ENCODE measurements at regions not wholly inside any gene's neighbourhood (a gene's known extent, or its start where the extent isn't known, plus 50 kb on each side); places are given as distances from the start of the nearest gene placed in this dataset.
"Not testable (repeated sequence)": the region's sequence is repeated elsewhere in the genome, so short reads cannot be mapped to it uniquely, and the experiment has no call there.

GRCh38 chr10:81207359-81207758, 667.6 kb upstream of the NRG3 start:
- not testable (repeated sequence) for H3K4me1 ChIP-seq (ENCODE audit: control insufficient read depth, insufficient read depth, low read length, unreplicated experiment); H3K27ac ChIP-seq (ENCODE audit: low read depth, low read length); H3K36me3 ChIP-seq (ENCODE audit: insufficient read depth, low read length); H3K27me3 ChIP-seq (ENCODE audit: insufficient read depth, low read length); H3K4me3 ChIP-seq (ENCODE audit: low read depth, low read length); H3K79me2 ChIP-seq (ENCODE audit: control insufficient read depth, insufficient read depth, low read length, unreplicated experiment); H2AFZ ChIP-seq (ENCODE audit: low read length, unreplicated experiment)

GRCh38 chr10:81213370-81213769, 661.6 kb upstream of the NRG3 start:
- Histone ChIP-seq H2AFZ (ENCODE audit: low read length, unreplicated experiment) (no peak overlapping the region), H3K27me3 (ENCODE audit: insufficient read depth, low read length) (no peaks in the 10 kb centered on the region), H3K79me2 (ENCODE audit: control insufficient read depth, insufficient read depth, low read length, unreplicated experiment) (no peaks in the 10 kb centered on the region), H3K27ac (ENCODE audit: low read depth, low read length) (no peak overlapping the region), H3K4me3 (ENCODE audit: low read depth, low read length) (no peak overlapping the region), H3K36me3 (ENCODE audit: insufficient read depth, low read length) (no peaks in the 10 kb centered on the region), H3K4me1 (ENCODE audit: control insufficient read depth, insufficient read depth, low read length, unreplicated experiment) (no peaks in the 10 kb centered on the region)

GRCh38 chr10:81215498-81215897, 659.5 kb upstream of the NRG3 start:
- H3K4me3 ChIP-seq (ENCODE audit: low read depth, low read length): no peak overlapping the region
- no peaks in the 10 kb centered on the region for H3K79me2 ChIP-seq (ENCODE audit: control insufficient read depth, insufficient read depth, low read length, unreplicated experiment)
- H3K4me1 ChIP-seq (ENCODE audit: control insufficient read depth, insufficient read depth, low read length, unreplicated experiment): no peaks in the 10 kb centered on the region
- no peak overlapping the region for H2AFZ ChIP-seq (ENCODE audit: low read length, unreplicated experiment)
- H3K27me3 ChIP-seq (ENCODE audit: insufficient read depth, low read length): no peaks in the 10 kb centered on the region
- H3K27ac ChIP-seq (ENCODE audit: low read depth, low read length): no peak overlapping the region
- H3K36me3 ChIP-seq (ENCODE audit: insufficient read depth, low read length): no peaks in the 10 kb centered on the region

GRCh38 chr10:81216949-81217348, 658.0 kb upstream of the NRG3 start:
- H3K4me3 ChIP-seq (ENCODE audit: low read depth, low read length): no peak overlapping the region
- H2AFZ ChIP-seq (ENCODE audit: low read length, unreplicated experiment): no peak overlapping the region
- H3K27me3 ChIP-seq (ENCODE audit: insufficient read depth, low read length): no peaks in the 10 kb centered on the region
- H3K4me1 ChIP-seq (ENCODE audit: control insufficient read depth, insufficient read depth, low read length, unreplicated experiment): no peaks in the 10 kb centered on the region
- no peak overlapping the region for H3K27ac ChIP-seq (ENCODE audit: low read depth, low read length)
- no peaks in the 10 kb centered on the region for H3K36me3 ChIP-seq (ENCODE audit: insufficient read depth, low read length)
- H3K79me2 ChIP-seq (ENCODE audit: control insufficient read depth, insufficient read depth, low read length, unreplicated experiment): no peaks in the 10 kb centered on the region

- Histone ChIP-seq H3K4me1 (ENCODE audit: control insufficient read depth, insufficient read depth, low read length, unreplicated experiment) (no peaks in the 10 kb centered on the region), H2AFZ (ENCODE audit: low read length, unreplicated experiment) (no peak overlapping the region), H3K36me3 (ENCODE audit: insufficient read depth, low read length) (no peaks in the 10 kb centered on the region), H3K27me3 (ENCODE audit: insufficient read depth, low read length) (no peaks in the 10 kb centered on the region), H3K27ac (ENCODE audit: low read depth, low read length) (no peak overlapping the region), H3K79me2 (ENCODE audit: control insufficient read depth, insufficient read depth, low read length, unreplicated experiment) (no peaks in the 10 kb centered on the region), H3K4me3 (ENCODE audit: low read depth, low read length) (no peak overlapping the region)
Measured at GRCh38 chr10:81218307-81218706, 656.7 kb upstream of the NRG3 start.

GRCh38 chr10:81219758-81220157, 655.2 kb upstream of the NRG3 start:
- H3K36me3 ChIP-seq (ENCODE audit: insufficient read depth, low read length): no peaks in the 10 kb centered on the region
- H3K4me3 ChIP-seq (ENCODE audit: low read depth, low read length): no peak overlapping the region
- H3K79me2 ChIP-seq (ENCODE audit: control insufficient read depth, insufficient read depth, low read length, unreplicated experiment): no peaks in the 10 kb centered on the region
- H3K4me1 ChIP-seq (ENCODE audit: control insufficient read depth, insufficient read depth, low read length, unreplicated experiment): no peaks in the 10 kb centered on the region
- no peak overlapping the region for H3K27ac ChIP-seq (ENCODE audit: low read depth, low read length)
- H2AFZ ChIP-seq (ENCODE audit: low read length, unreplicated experiment): no peak overlapping the region
- no peaks in the 10 kb centered on the region for H3K27me3 ChIP-seq (ENCODE audit: insufficient read depth, low read length)

GRCh38 chr10:81248886-81249285, 626.1 kb upstream of the NRG3 start:
- Histone ChIP-seq H3K79me2 (ENCODE audit: control insufficient read depth, insufficient read depth, low read length, unreplicated experiment) (no peaks in the 10 kb centered on the region), H3K27me3 (ENCODE audit: insufficient read depth, low read length) (no peaks in the 10 kb centered on the region), H3K4me1 (ENCODE audit: control insufficient read depth, insufficient read depth, low read length, unreplicated experiment) (no peaks in the 10 kb centered on the region), H2AFZ (ENCODE audit: low read length, unreplicated experiment) (no peak overlapping the region), H3K27ac (ENCODE audit: low read depth, low read length) (no peak overlapping the region), H3K36me3 (ENCODE audit: insufficient read depth, low read length) (no peaks in the 10 kb centered on the region), H3K4me3 (ENCODE audit: low read depth, low read length) (no peak overlapping the region)

- Histone ChIP-seq H2AFZ (ENCODE audit: low read length, unreplicated experiment) (no peak overlapping the region), H3K79me2 (ENCODE audit: control insufficient read depth, insufficient read depth, low read length, unreplicated experiment) (no peaks in the 10 kb centered on the region), H3K27ac (ENCODE audit: low read depth, low read length) (no peak overlapping the region), H3K4me3 (ENCODE audit: low read depth, low read length) (no peak overlapping the region), H3K4me1 (ENCODE audit: control insufficient read depth, insufficient read depth, low read length, unreplicated experiment) (no peaks in the 10 kb centered on the region), H3K27me3 (ENCODE audit: insufficient read depth, low read length) (no peaks in the 10 kb centered on the region), H3K36me3 (ENCODE audit: insufficient read depth, low read length) (no peaks in the 10 kb centered on the region)
Measured at GRCh38 chr10:81251457-81252115, 623.4 kb upstream of the NRG3 start.

GRCh38 chr10:81264991-81265390, 610.0 kb upstream of the NRG3 start:
- not testable (repeated sequence) for H3K27ac ChIP-seq (ENCODE audit: low read depth, low read length); H2AFZ ChIP-seq (ENCODE audit: low read length, unreplicated experiment); H3K36me3 ChIP-seq (ENCODE audit: insufficient read depth, low read length); H3K4me1 ChIP-seq (ENCODE audit: control insufficient read depth, insufficient read depth, low read length, unreplicated experiment); H3K4me3 ChIP-seq (ENCODE audit: low read depth, low read length); H3K27me3 ChIP-seq (ENCODE audit: insufficient read depth, low read length); H3K79me2 ChIP-seq (ENCODE audit: control insufficient read depth, insufficient read depth, low read length, unreplicated experiment)

GRCh38 chr10:81270051-81270450, 604.9 kb upstream of the NRG3 start:
- Histone ChIP-seq H3K27ac (ENCODE audit: low read depth, low read length) (no peak overlapping the region), H3K79me2 (ENCODE audit: control insufficient read depth, insufficient read depth, low read length, unreplicated experiment) (no peaks in the 10 kb centered on the region), H3K4me1 (ENCODE audit: control insufficient read depth, insufficient read depth, low read length, unreplicated experiment) (no peaks in the 10 kb centered on the region), H3K36me3 (ENCODE audit: insufficient read depth, low read length) (no peaks in the 10 kb centered on the region), H2AFZ (ENCODE audit: low read length, unreplicated experiment) (no peak overlapping the region), H3K27me3 (ENCODE audit: insufficient read depth, low read length) (no peaks in the 10 kb centered on the region), H3K4me3 (ENCODE audit: low read depth, low read length) (no peak overlapping the region)

- no peak overlapping the region for H3K4me3 ChIP-seq (ENCODE audit: low read depth, low read length)
- no peaks in the 10 kb centered on the region for H3K4me1 ChIP-seq (ENCODE audit: control insufficient read depth, insufficient read depth, low read length, unreplicated experiment)
- no peaks in the 10 kb centered on the region for H3K36me3 ChIP-seq (ENCODE audit: insufficient read depth, low read length)
- no peak overlapping the region for H3K27ac ChIP-seq (ENCODE audit: low read depth, low read length)
- no peak overlapping the region for H2AFZ ChIP-seq (ENCODE audit: low read length, unreplicated experiment)
- H3K27me3 ChIP-seq (ENCODE audit: insufficient read depth, low read length): no peaks in the 10 kb centered on the region
- no peaks in the 10 kb centered on the region for H3K79me2 ChIP-seq (ENCODE audit: control insufficient read depth, insufficient read depth, low read length, unreplicated experiment)
Measured at GRCh38 chr10:81280497-81281479, 594.2 kb upstream of the NRG3 start.
